Left cardiac atrium (tissue), 4 donors: ENCODE measurements at regions not wholly inside any gene's neighbourhood (a gene's known extent, or its start where the extent isn't known, plus 50 kb on each side); places are given as distances from the start of the nearest gene placed in this dataset.
"Not testable (repeated sequence)": the region's sequence is repeated elsewhere in the genome, so short reads cannot be mapped to it uniquely, and the experiment has no call there.

ENCODE experiments used
- ATAC-seq, 2 donors: fragments of 200-7000 bp; cut with Tn5 transposase; one replicate each; pipeline ENCODE4 v1.9.1; 2020; ENCODE audit warnings: mild to moderate bottlenecking in 2 of 2, moderate library complexity in 2 of 2
- DNase-seq: peaks from one replicate; pipeline ENCODE4 v3.0.0-alpha.2; 2020
- intact Hi-C, 2 donors: fragments of 100-400 bp; cut with DNase I; formaldehyde crosslinking; loops; one replicate each; pipeline versions ENCODE4 v1.14.1 to v1.15.1; 2022 to 2023
- donor health status: DM: no; HTN: yes; CAD: no.
- donor health status: DM: no; HTN: yes; CAD: no; lungs with severe emphysema.
- donor health status: DM: yes; HTN: yes; CAD: no.
- donor health status: Dilated cardiomyopathy.

DNA sequence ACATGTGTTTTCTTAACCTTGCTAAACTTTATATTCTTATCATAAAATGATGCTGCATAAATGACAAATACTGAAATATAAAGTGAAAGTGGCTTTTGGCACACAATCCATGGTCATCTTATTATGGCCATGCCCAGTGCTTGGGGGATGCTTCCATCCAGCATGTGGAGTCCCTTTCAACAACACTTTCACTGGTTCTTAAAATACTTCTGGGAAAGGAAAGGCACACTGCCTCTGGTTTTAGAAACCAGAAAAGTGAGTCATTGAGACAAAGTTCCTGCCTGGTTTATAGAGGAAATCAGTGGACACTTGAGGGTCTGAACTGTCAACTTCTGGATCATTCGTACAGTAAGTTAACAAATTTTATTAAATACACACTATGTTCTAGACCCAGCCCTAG lies 248.0 kb upstream of the ADAMTS3 start:
- ATAC-seq: no peak
- intact Hi-C loops: no loop called here
- DNase-seq: no peak

- no peak for ATAC-seq
- DNase-seq: no peak
- intact Hi-C loops: no loop called here
These were observed 245.2 kb upstream of the ADAMTS3 start for GRCh38 chr4:72814241-72814640.

GRCh38 chr4:72809208-72809607 lies 240.2 kb upstream of the ADAMTS3 start:
- ATAC-seq (no peak), DNase-seq (no peak)
- intact Hi-C loops: no loop called here

DNA sequence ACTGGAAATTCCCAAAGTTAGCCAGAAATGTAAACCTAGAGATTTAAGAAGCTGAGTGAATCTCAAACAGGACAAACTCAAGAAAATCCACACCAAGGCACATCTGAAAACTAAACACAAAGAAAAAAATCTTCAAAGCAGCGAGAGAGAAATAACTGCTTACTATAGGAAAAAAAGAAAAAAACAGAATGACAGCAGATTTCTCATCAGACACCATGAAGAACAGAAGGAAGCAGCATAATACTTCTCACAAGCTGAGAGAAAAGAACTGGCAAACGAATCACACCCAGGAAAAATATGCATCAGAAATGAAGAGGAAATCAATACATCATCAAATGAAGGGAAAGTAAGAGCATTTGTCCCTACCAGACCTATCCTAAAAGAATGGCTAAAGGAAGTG lies 236.3 kb upstream of the ADAMTS3 start:
- DNase-seq (no peak), ATAC-seq (no peak)
- intact Hi-C loops: no loop called here

GRCh38 chr4:72797486-72797885 lies 228.5 kb upstream of the ADAMTS3 start:
- DNase-seq (no peak), ATAC-seq (no peak)
- intact Hi-C loops: no loop called here

- intact Hi-C loops: no loop called here
- no peak for DNase-seq
- no peak for ATAC-seq
These were observed 222.0 kb upstream of the ADAMTS3 start for GRCh38 chr4:72791054-72791453.

DNA sequence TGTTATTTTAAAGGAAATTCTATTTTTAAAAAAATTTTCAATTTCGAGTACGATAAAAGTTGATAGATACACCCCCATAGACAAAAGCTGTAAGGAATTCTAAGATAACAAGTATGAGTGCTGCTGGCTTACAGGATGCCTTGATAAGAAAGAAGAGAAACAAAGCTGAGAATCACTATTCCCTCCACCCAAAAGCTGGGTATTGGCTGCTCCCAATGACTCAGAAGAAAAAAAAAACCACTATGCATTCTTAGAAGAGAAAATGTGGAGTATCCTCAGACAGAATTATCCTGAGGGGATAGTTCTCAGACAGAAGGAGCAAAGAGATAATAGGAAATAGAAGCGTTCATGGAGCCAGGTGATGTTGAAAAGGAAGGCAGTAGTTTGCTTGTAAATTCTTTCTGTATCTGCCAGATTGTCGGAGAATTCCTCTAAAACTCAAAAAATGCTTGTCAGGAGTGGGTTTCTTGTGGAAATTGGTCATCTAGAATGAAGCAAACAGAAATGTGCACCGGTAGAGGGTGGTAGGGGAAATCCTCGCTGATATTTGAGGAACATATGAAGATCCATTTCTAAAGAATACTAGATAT lies 217.5 kb upstream of the ADAMTS3 start:
- ATAC-seq (peak in 1 of 2 donors; percentile 38), DNase-seq (no peak)
- intact Hi-C loops: no loop called here

DNA sequence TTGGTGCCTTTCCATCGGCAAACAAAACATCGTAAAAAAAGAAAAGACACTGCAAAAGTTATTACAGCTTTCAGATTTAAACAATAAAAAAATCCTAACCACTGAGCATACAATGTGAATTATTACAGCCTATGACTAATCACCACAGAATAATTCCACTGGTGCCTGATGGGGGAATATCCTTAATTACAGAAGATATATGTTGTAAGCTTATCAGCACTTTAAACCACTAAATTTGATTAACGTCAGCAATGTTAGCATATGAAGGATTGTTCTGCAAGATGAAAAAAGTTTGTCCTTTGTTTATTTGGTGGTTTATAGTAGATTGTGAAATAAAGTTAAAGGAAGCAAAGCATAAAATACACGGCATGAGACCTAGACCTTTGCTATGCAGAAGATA lies 210.2 kb upstream of the ADAMTS3 start:
- DNase-seq: no peak
- intact Hi-C loops: no loop called here
- ATAC-seq: no peak

GRCh38 chr4:72777436-72777835 lies 208.4 kb upstream of the ADAMTS3 start:
- ATAC-seq: no peak
- intact Hi-C loops: no loop called here

GRCh38 chr4:72770708-72771107 lies 201.7 kb upstream of the ADAMTS3 start:
- DNase-seq (no peak), ATAC-seq (no peak)
- intact Hi-C loops: no loop called here

More at GRCh38 chr4:72777436-72777835, 208.4 kb upstream of the ADAMTS3 start:
- DNase-seq: no peak

DNA sequence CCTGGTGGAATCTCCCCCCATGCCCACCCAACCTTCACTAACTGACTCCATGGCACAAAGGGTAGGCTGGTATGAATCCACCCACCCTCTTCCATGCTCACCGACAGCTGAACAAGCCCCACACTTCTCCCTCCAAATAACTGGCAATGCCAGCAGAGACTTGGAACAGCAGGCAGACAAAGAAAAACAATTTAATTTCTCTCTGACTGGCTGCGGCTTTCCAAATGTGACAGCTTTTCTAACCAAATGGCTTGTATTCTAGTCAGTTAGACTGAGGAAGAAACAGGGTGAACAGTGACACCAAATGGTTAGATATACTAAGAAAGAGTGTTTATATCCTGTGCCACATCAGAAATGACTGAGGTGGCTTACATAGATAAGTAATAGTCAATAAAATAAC lies 199.3 kb upstream of the ADAMTS3 start:
- DNase-seq (no peak), ATAC-seq (peak; percentile 18 to 34)
- intact Hi-C loops: no loop called here

DNA sequence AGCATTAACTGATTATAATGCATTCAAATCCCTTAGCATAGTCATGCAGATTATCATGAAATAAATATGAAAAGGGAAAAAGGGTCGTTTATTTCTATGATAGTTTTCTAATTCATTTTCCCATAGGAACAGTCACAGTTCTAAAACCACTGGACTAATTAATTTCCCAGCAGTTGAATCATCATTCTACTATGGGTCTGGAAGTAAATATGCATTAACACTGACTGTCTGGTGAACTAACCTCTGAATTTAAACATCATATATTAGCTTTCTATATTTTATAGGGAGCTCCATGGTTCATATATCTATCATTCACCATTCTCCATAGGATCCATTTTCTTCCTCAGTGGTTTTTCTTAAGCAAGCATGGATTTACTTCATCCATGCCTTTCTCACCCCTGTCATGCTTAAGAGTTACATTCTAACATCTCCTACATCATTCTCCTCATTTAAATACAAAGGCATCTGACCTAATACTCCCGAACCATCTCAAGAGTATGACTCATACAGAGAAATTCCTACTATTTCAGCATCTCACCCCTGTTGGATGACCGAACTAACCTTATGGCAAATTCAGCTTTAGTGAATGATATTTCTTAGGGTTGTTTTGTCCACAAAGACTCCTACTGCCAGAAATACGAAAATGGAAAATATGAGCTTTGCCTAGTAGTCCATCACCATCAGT lies 198.7 kb upstream of the ADAMTS3 start:
- DNase-seq: no peak
- intact Hi-C loops: no loop called here
- peak in 1 of 2 donors; percentile 85 for ATAC-seq

DNA sequence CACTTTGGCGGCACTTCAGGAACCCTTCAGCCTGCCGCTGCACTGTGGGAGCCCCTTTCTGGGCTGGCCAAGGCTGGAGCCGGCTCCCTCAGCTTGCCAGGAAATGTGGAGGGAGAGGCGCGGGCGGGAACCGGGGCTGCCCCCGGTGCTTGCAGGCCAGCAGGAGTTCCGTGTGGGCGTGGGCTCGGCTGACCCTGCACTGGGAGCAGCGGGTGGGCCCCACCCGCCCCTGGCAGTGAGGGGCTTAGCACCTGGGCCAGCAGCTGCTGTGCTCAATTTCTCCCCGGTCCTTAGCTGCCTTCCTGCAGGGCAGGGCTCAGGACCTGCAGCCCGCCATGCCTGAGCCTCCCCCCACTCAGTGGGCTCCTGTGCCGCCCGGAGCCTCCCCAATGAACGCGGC lies 196.8 kb upstream of the ADAMTS3 start:
- ATAC-seq: not testable (repeated sequence)

DNA sequence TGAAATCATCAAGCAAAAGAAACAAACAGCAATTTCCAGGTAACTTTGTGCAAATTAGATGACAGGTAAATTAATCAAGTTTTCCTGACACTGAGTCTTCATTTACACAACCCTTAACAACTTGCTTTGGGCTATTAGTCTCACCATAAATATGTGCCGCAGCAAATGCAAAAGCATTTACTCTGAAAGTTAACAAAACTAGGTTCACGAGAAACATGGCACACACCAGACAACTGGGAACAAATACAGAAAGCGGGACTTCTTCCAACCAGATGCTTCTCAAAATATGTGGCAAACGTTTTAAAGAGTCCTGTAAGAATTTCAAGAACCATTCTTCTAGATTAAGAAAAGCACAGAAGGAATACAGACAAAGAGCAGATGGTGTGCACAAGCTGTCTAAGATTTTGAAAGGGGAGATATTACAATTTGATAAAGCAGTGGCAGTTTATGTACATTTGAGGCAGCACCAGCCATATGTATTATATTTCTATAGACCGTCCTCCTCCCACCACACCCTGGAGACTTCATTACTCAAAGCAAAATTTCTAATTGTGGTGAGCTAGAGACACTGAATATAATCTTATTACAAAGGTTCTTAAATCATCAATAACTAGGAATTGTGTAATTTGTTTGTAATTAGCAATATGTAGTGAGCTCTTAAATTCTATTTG lies 192.5 kb upstream of the ADAMTS3 start:
- DNase-seq: no peak
- intact Hi-C loops: no loop called here
- no peak for ATAC-seq

More for the DNA sequence above, 196.8 kb upstream of the ADAMTS3 start:
- intact Hi-C loops, DNase-seq: not testable (repeated sequence)

DNA sequence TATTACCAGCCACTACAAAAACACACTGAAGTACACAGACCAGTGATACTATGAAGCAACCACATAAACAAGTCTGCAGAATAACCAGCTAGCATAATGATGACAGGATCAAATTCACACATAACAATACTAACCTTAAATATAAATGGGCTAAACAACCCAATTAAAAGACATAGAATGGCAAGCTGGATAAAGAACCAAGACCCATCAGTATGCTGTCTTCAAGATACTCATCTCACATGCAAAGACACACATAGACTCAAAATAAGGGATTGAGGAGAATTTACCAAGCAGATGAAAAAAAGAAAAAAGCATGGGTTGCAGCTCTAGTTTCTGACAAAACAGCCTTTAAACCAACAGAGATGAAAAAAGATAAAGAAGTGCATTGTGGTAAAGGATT lies 184.4 kb upstream of the ADAMTS3 start:
- DNase-seq, intact Hi-C loops, ATAC-seq: not testable (repeated sequence)

DNA sequence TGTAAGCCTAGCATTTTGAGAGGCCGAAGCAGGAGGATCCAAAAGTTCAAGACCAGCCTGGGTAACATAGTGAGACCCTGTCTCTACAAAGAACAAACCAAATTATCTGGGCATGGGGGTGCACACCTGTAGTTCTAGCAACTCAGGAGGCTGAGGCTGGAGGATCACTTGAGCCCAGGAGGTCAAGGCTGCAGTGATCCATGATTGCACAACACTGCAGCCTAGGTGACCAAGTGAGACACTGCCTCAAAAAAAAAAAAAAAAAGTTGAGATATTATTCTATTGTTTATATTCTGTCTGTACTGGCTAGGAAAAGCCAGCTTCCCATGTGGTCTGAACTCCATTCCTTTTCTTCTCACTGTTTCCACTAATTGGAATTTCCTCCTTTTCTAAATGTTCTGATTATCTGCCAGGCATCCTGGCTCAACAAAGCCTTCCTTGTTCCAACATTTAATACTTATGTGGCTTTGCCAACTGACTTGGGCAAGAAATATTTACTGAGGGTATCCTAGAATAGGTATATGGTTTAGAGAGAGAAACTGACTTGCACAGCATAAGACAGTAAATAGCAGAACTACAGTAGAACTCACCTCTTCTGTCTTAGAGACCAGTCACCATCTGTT lies 175.2 kb upstream of the ADAMTS3 start:
- no peak for ATAC-seq
- DNase-seq: no peak
- intact Hi-C loops: no loop called here

DNA sequence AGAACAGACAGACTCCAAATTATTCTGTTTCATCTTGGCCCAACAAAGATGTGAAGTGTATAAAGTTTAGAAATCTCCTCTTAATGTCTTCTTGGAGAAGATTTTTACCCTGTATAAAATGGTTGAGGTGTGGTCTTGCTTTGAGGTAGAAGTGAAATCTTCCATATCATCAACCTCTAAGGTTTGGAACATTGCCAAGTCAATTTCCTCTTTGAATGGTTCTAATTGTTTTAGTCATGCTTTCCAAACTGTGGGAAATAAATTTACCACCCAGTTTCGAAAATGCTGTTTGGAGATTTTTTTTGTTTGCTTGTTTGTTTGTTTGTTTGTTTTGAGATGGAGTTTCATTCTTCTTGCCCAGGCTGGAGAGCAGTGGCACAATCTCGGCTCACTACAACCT lies 174.1 kb upstream of the ADAMTS3 start:
- intact Hi-C loops: no loop called here
- ATAC-seq: no peak

DNA sequence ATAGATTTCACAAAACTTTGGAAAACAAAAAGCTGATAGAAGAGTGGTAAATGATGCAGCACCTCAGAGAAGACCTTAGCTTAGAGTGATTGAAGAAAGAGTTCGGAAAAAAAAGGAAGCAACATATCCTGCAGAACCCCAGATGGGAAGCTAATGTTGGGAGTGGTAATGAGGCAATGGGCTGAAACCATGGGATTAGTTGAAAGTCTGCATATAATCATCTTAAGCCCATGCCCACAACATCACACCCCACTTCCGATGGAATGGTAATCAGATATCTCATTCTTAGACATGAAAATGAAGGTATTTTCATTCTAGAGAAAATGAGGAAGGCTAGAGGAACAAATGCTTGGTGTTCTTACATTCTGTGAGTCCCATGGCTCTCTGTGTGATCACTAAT lies 146.3 kb upstream of the ADAMTS3 start:
- DNase-seq: no peak
- no peak for ATAC-seq
- intact Hi-C loops: no loop called here

More for the DNA sequence above, 174.1 kb upstream of the ADAMTS3 start:
- DNase-seq: no peak

DNA sequence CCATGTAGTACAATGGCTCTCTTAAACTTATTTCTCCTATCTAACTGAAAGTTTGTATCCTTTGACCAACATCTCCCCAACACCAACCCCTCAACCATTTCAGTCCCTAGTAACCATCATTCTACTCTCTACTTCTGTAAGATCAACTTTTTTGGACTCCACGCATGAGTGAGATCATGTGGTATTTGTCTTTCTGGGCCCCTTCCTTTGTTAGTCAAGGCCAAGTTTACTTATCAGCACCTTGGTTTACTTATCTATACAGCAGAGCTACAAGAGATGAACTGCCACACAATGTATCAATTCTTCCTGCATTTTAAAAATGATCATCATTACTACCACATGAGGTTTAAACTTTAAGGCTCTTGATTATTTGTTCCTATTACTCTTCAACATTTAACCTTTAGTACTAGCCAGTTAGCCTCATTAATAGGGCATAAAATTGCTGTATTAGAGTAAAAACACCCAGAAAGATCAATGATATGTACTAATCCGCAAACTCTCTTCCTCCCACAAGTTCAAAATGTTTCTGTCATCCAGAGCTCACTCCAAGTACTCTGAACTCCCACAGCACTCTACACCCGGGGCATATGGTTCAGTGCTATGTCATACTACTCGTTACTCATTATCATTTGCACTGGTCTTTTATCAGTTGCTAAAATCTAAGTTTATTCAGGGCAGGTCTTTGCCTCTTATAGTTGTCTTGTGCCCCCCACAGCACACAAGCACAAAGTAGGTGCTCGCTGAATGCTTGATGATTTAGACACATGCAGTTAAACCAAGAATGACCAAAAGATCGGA lies 145.7 kb upstream of the ADAMTS3 start:
- intact Hi-C loops: no loop called here
- DNase-seq (no peak), ATAC-seq (no peak)
